AG08395 (cell line): ENCODE measurements at regions not wholly inside any gene's neighbourhood (a gene's known extent, or its start where the extent isn't known, plus 50 kb on each side); places are given as distances from the start of the nearest gene placed in this dataset.
"Not testable (repeated sequence)": the region's sequence is repeated elsewhere in the genome, so short reads cannot be mapped to it uniquely, and the experiment has no call there.

ENCODE experiments used
- DNase-seq: peaks from one replicate; pipeline ENCODE4 v3.0.0; 2012; ENCODE audit warnings: mixed read lengths, low spot score

DNA sequence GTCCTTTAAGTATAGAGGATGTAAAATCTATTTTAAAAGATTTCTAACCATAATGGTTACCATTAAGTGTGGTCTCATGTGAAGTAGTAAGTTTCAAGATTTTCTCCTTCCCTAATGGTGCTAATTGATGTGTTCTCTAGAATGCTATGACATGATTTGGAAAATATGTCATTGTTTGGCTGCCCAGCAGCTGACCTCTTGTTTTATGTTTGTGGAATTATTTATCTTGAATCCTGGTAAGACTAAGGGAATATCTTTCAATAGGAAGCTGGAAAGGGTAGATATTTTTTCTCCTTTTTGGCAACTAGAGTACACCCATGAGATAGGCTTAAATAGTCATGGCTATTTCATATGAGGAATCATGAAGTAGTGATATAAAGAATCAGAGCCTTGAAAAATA lies 139.8 kb upstream of the CHODL start:
- DNase-seq: no peak

DNA sequence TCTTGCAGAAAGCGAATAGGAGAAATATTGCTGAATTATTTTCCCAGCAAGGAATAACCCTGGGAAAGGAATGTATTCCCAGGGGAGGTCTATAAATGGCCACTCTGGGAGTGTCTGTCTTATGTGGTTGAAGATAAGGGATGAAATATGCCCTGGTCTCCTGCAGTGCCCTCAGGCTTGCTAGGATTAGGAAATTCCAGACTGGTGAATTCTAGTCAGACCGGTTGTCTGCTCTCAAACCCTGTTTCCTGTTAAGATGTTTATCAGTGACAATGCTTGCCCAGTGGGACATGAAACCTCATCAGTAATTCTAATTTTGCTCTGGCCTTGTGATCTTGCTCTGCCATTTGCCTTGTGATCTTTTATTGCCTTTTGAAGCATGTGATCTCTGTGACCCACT lies 148.2 kb upstream of the CHODL start:
- DNase-seq: not testable (repeated sequence)

DNA sequence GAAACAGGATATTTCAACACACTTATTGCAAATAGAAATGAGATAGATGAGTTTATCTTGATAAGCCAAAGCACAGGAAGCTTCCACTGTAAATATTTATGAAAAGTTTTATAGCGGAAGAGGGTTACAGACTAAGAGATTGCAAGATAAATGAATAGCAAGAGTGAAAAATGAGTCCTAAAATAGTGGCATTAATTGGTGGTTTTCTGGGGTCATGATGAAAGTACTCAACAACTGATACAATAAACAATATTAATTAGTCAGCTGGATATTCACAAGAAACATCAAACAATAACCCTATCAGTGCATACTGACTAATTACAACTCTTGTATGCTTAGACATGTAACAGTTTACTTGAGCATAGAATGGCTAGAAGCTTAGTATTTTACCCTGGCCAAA lies 154.8 kb upstream of the CHODL start:
- no peak for DNase-seq

- DNase-seq: no peak
Measured at GRCh38 chr21:18070392-18070791, 174.2 kb upstream of the CHODL start.

GRCh38 chr21:18069875-18070274 lies 174.8 kb upstream of the CHODL start:
- no peak for DNase-seq

- no peak for DNase-seq
Measured at GRCh38 chr21:18060402-18060801, 184.2 kb upstream of the CHODL start.

- DNase-seq: no peak
Measured at GRCh38 chr21:18058731-18059398, 185.8 kb upstream of the CHODL start.

DNA sequence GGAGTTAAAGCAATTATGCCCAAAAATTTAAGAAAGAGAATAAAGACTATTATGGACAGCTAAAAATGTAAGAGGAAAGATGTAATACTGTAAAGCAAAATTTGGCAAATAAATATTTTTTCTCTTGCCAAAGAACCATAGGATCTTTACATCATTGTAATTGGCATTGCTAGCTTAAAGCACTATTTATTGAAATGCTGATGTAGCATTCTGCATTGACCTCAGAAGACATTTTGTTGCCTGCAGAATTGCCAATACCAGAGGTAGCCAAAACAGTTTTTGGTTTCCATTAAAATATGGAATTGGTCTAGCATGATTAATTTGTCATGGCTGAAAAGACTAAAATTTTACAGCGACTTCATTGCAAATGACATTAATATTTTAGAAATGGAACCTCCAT lies 191.5 kb upstream of the CHODL start:
- no peak for DNase-seq

DNA sequence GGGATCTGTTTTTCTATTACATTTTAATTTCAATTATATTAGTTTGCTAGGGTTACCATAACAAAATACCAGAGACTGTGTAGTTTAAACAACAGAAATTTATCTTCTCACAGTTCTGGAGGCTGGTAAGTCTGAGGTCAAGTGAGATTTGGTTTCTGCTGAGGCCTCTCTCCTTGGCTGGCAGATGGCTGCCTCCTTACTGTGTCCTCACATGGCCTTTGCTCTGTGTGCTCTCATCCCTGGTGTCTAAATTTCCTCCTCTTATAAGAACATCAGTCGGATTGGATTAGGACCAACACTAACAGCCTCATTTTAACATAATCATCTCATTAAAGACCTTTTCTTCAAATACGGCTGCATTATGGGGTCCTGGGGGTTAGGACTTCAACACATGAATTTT lies 195.2 kb upstream of the CHODL start:
- DNase-seq: no peak

DNA sequence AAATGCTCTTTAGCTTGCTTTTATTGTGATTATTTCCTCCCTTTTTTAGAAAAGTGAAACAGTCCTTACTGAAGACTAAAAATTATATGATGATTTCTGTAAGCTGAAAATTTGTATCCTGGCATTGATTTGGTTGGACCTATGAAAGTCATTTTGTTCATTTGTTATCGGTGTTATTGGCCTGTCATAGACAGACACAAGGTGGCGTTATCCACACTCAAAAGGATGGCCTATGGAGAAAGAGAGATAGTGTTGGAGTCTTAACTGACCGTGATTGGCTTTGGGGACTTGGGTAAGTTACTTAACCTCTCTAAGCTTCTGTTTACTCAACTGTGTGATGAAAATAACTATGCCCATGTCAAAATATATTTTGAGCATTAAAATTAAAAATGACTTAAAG lies 203.6 kb upstream of the CHODL start:
- no peak for DNase-seq

- DNase-seq: no peak
Measured at GRCh38 chr21:18030248-18030647, 211.1 kb upstream of the C21orf91 start.

DNA sequence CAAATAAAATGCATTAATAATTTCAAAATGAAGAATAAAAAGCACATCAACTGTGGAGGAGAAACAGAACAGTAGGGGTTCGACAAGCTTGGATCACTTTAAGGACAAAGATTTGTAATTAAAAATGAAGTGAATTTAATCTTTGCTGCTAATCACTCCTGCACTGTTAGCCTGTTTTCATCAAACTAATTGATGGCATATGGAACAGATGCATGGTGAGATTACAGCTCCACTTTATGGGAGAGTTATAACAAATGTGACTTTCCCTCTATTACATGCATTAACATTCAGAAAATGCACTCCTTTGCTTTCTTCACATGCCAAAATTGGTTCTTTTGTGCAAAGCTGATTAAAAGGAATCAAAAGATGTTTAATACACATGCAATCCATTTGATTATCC lies 207.2 kb upstream of the C21orf91 start:
- DNase-seq: no peak

- DNase-seq: no peak
Measured at GRCh38 chr21:18023711-18024110, 204.6 kb upstream of the C21orf91 start.

DNA sequence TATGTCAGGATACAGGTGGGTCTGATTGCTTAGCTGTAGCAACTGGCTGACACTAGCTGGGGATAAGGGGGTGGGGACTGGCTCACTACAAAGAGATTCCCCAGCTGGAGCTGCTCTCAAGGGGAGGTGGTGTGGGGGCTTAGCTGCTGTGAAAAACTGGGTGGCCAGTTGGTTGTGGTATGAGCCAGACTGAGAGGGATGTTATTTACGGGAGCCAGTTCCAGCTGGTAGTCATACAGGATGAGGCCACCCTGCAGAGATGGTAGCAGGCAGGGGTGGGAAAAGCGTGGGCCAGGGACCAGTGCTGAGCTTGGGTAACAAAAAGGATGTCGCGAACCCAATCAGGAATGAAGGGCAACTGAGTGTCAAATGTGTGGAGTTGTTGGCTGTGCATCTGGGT lies 204.0 kb upstream of the C21orf91 start:
- DNase-seq: no peak

DNA sequence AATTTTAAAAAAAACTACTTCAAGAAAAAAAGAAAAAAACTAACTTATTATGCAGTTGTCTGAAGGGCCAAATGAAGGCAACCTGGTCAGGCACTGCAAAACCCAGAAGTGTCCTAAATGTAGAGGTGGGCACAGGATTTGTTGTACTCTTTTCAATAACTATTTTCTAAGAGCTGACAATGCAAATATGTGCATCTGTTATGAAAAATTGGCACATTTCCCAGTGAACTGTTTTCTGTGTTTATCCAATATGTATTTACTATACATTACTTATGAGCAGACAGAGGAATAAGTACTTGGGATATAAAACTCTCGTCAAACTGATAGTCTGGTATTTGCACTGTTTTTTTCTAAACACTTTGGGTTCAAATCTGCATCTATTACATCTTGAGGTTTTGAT lies 188.0 kb upstream of the C21orf91 start:
- no peak for DNase-seq

DNA sequence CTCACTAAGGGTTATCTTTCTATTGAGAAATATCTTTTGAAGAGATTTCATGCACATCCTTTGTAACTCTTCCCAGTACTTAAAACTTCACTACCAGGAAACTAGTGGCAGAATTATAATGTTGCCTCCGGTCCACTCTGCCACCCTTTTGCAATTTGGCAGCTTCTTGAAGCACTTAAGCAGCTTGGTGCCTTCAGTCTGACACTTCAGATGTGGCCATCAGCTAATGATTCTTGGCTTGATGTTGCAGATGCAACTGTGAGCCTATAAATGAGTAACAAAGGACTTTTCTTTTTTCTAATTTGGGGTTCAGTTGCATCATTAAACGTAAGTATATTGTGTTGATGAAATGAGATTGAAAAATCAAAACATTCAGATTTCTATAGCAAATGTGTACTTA lies 187.5 kb upstream of the C21orf91 start:
- DNase-seq: no peak

DNA sequence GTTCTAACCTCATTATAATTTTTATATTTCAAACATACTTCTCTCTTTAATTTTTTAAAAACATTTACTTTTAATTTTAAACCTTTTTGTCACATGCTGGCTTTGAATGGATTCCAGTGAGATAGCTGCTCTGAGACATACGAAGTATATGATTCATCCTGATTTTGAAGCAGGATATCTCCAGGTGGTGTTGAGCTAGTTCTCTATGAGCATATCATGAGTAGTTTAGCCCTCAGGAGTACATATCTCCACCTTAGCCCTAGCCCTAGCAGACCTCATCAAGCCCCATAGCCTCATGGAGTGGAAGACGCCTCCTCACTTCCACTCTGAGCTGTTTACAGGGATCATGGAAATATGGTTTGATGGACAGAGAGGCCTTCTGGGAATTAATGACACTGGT lies 183.2 kb upstream of the C21orf91 start:
- DNase-seq: no peak

DNA sequence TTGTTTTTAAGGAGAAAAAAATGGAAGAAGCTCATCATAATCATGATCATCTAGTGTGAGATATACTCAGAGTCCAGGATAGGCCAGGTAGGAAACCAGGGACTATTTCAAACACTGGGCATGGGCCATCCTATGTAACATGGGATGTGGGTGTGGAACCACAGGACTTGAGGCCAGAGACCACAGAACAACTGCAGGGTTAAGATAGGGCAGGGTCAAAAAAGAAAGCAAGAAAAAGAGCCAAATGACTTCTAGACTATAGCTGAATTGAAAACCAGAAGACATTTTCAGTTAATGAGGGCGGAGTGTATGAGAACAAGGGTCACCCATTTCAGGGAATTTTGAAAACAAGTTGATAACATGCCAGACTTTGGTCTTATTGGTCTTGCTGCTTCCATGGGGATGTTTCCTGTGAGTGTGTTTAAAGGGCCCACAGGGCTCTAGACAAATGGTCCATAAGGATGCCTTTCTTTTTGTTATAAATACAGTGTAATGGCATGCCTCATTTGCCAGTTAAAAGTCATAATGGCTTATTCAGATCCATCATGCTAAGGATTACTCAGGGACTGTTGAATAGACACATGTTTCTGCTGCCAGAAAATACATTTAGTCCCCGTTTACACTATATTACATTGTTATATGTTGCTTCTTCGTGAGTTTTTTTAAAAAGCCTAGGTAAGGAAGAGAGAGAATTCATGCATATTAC lies 182.0 kb upstream of the C21orf91 start:
- DNase-seq: no peak

DNA sequence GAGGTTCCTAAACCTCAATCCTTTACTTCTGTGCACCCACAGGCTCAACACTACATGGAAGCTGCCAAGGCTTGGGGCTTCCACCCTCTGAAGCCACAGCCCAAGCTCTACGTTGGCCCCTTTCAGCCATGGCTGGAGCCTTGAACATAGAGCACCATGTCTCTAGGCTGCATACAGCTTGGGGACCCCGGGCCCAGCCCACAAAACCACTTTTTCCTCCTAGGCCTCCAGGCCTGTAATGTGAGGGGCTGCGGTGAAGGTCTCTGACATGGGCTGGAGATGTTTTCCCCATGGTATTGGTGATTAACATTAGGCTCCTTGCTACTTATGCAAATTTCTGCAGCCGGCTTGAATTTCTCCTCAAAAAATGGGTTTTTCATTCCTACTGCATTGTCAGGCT lies 179.4 kb upstream of the C21orf91 start:
- DNase-seq: not testable (repeated sequence)

- no peak for DNase-seq
Measured at GRCh38 chr21:17989780-17990179, 170.6 kb upstream of the C21orf91 start.

GRCh38 chr21:17988102-17988437 lies 168.9 kb upstream of the C21orf91 start:
- DNase-seq: no peak

GRCh38 chr21:17987382-17988101 lies 168.4 kb upstream of the C21orf91 start:
- no peak for DNase-seq

DNA sequence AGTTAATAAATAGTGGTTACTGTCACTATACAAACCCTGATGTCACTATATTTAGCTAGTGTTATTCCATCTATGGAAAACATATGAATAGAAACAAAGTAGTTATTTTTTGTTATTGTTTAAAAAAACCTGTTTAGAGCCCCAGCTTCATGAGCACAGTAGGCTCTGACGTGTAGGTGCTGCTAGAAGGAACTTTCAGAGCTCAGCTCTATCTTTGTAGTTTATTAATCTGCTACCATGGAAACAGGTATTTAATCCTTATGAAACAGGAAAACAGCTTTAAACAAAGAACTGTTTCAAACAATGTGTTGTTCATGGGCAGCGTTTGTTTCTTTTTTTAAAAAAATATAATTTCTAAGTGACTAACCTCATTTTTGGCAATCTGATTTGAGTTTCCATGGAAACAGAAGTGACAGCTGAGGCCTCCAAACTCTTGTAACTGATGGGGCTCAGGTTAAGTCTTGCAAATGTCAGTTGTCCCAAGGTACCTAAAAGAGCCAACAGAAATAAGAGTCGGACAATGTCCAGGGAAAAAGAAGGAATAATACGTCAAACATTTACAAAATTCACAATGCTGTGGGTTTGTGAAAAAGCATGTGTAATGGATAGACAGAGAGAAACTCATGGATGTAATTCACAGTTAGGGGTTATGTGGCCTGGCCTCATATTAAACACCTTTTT lies 162.0 kb upstream of the C21orf91 start:
- no peak for DNase-seq
